PC-3 (cell line): ENCODE measurements at regions not wholly inside any gene's neighbourhood (a gene's known extent, or its start where the extent isn't known, plus 50 kb on each side); places are given as distances from the start of the nearest gene placed in this dataset.

Source experiments
- ATAC-seq: fragments of 200-7000 bp; cut with Tn5 transposase; 2 replicates; pipeline ENCODE4 v1.9.1; 2020; ENCODE audit warnings: mild to moderate bottlenecking, moderate library complexity
- BruUV-seq: library from RNA; stranded (reverse); fragments of 400-500 nt; replicated peaks from 2 replicates; lab custom pipeline; 2021; lab: Mats Ljungman, UMichigan
- CTCF ChIA-PET: fragments of 300-600 bp; sonication (Branson Sonifier 250); formaldehyde crosslinking; loops from one replicate; lab custom pipeline; 2022; ENCODE audit warnings: antibody characterized with exemption; lab: Charles Lee
- POLR2A ChIA-PET: fragments of 300-600 bp; sonication (Branson Sonifier 250); formaldehyde crosslinking; loops from one replicate; lab custom pipeline; 2022; ENCODE audit warnings: antibody characterized with exemption; ENCODE audit not compliant: unreplicated experiment; lab: Charles Lee
- DNase-seq: peaks from one replicate; pipeline ENCODE4 v3.0.0-alpha.2; 2015
- H2AFZ ChIP-seq: fragments of 300-600 bp; sonication (generic); 2 replicates; pipeline ENCODE4 v1.6.0; 2016; ENCODE audit warnings: antibody characterized with exemption, low read length
- H3F3A ChIP-seq: fragments of 300-600 bp; sonication (generic); one replicate; pipeline ENCODE4 v1.6.0; 2017; ENCODE audit warnings: antibody characterized with exemption, low read length, control low read depth, mild to moderate bottlenecking; ENCODE audit not compliant: unreplicated experiment
- H3K27ac ChIP-seq: fragments of 300-600 bp; sonication (generic); 2 replicates; pipeline ENCODE4 v1.5.1; 2016; ENCODE audit warnings: mild to moderate bottlenecking, low read length
- H3K27me3 ChIP-seq: fragments of 300-600 bp; sonication (generic); 2 replicates; pipeline ENCODE4 v1.6.1; 2016; ENCODE audit warnings: low read length, mixed read lengths
- H3K36me3 ChIP-seq: fragments of 300-600 bp; sonication (generic); 2 replicates; pipeline ENCODE4 v1.6.1; 2016; ENCODE audit warnings: low read depth, mixed run types, low read length, mixed read lengths
- H3K4me1 ChIP-seq: fragments of 300-600 bp; sonication (generic); 2 replicates; pipeline ENCODE4 v1.5.1; 2016; ENCODE audit warnings: low read length; ENCODE audit not compliant: insufficient read depth
- H3K4me2 ChIP-seq: fragments of 300-600 bp; sonication (generic); 2 replicates; pipeline ENCODE4 v1.6.0; 2016; ENCODE audit warnings: low read length
- H3K4me3 ChIP-seq: fragments of 300-600 bp; sonication (generic); 2 replicates; pipeline ENCODE4 v1.5.1; 2016; ENCODE audit warnings: mild to moderate bottlenecking, low read length, mixed read lengths
- H3K79me2 ChIP-seq: fragments of 300-600 bp; sonication (generic); 2 replicates; pipeline ENCODE4 v1.6.1; 2017; ENCODE audit warnings: low read length, mixed read lengths
- H3K9ac ChIP-seq: fragments of 300-600 bp; sonication (generic); 2 replicates; pipeline ENCODE4 v1.6.0; 2016; ENCODE audit warnings: mild to moderate bottlenecking, low read length
- H3K9me2 ChIP-seq: fragments of 300-600 bp; sonication (generic); replicated peaks from 2 replicates; pipeline ENCODE4 v1.6.1; 2016; ENCODE audit warnings: mixed run types, low read length, mixed read lengths
- H3K9me3 ChIP-seq: fragments of 300-600 bp; sonication (generic); 2 replicates; pipeline ENCODE4 v1.6.1; 2016; ENCODE audit warnings: low read length, mixed read lengths
- H4K20me1 ChIP-seq: fragments of 300-600 bp; sonication (generic); 2 replicates; pipeline ENCODE4 v1.6.1; 2016; ENCODE audit warnings: low read length, mixed read lengths
- CTCF ChIP-seq: fragments of 300-600 bp; sonication (generic); conservative IDR thresholded peaks from 2 replicates; pipeline ENCODE4 v1.5.1; 2017; ENCODE audit warnings: antibody characterized with exemption, low read depth, mild to moderate bottlenecking, low read length
- EZH2 ChIP-seq: fragments of 300-600 bp; sonication (generic); IDR thresholded peaks from one replicate; pipeline ENCODE4 v1.6.1; 2017; ENCODE audit warnings: antibody characterized with exemption, mild to moderate bottlenecking, low read length; ENCODE audit not compliant: unreplicated experiment
- EZH2phosphoT487 ChIP-seq: fragments of 300-600 bp; sonication (generic); IDR thresholded peaks from 2 replicates; pipeline ENCODE4 v1.6.1; 2018; ENCODE audit warnings: mild to moderate bottlenecking, antibody characterized with exemption, low read length, borderline replicate concordance
- intact Hi-C: fragments of 100-400 bp; cut with micrococcal nuclease; formaldehyde crosslinking; loops from 2 replicates; pipeline ENCODE4 v1.9.0; 2023

- Histone ChIP-seq H2AFZ (no peak overlapping the region), H3K9ac (no peak overlapping the region), H3K4me3 (no peak overlapping the region), H3K79me2 (no peaks in the 10 kb centered on the region), H3K9me3 (no peaks in the 10 kb centered on the region), H3F3A (no peaks in the 10 kb centered on the region), H4K20me1 (no peaks in the 10 kb centered on the region), H3K4me1 (peaks cover 2% of the 10 kb centered on the region; the same call in 1 of the 2 replicates), H3K36me3 (no peaks in the 10 kb centered on the region), H3K27ac (no peak overlapping the region), H3K4me2 (no peak overlapping the region), H3K9me2 (no peaks in the 10 kb centered on the region), H3K27me3 (no peaks in the 10 kb centered on the region)
- no peak for ATAC-seq
- intact Hi-C loops, result no loop called here
- CTCF ChIA-PET, result no interaction called here
- no TSS peak for BruUV-seq
- no peak for DNase-seq
- TF ChIP-seq EZH2, result no peak
- no peak for TF ChIP-seq CTCF
- TF ChIP-seq EZH2phosphoT487, result no peak
- POLR2A ChIA-PET, result no interaction called here
Measured at GRCh38 chr6:44701038-44701636, 313.6 kb downstream of the CDC5L start.

GRCh38 chr6:44701637-44702101, 314.2 kb downstream of the CDC5L start:
- intact Hi-C loops, result no loop called here
- ATAC-seq, result no peak

More at GRCh38 chr6:44701637-44702101, 314.2 kb downstream of the CDC5L start:
- Histone ChIP-seq H3F3A (no peaks in the 10 kb centered on the region), H3K9ac (no peak overlapping the region), H3K27ac (no peak overlapping the region), H3K4me2 (no peak overlapping the region), H3K79me2 (no peaks in the 10 kb centered on the region), H3K4me3 (no peak overlapping the region), H3K9me2 (no peaks in the 10 kb centered on the region), H3K27me3 (no peaks in the 10 kb centered on the region), H2AFZ (no peak overlapping the region), H3K36me3 (no peaks in the 10 kb centered on the region), H4K20me1 (no peaks in the 10 kb centered on the region), H3K4me1 (no peaks in the 10 kb centered on the region), H3K9me3 (no peaks in the 10 kb centered on the region)
- no peak for TF ChIP-seq EZH2
- no peak for TF ChIP-seq EZH2phosphoT487
- TF ChIP-seq CTCF, result no peak
- ChIA-PET POLR2A (no interaction called here), CTCF (no interaction called here)
- DNase-seq, result no peak
- no TSS peak for BruUV-seq
